IPS-NIHi7 (cell line): ENCODE measurements at regions not wholly inside any gene's neighbourhood (a gene's known extent, or its start where the extent isn't known, plus 50 kb on each side); places are given as distances from the start of the nearest gene placed in this dataset.

Experiments
- DNase-seq: peaks from one replicate; pipeline ENCODE4 v3.0.0; 2012; ENCODE audit warnings: mixed read lengths; ENCODE audit errors: extremely low spot score

DNA sequence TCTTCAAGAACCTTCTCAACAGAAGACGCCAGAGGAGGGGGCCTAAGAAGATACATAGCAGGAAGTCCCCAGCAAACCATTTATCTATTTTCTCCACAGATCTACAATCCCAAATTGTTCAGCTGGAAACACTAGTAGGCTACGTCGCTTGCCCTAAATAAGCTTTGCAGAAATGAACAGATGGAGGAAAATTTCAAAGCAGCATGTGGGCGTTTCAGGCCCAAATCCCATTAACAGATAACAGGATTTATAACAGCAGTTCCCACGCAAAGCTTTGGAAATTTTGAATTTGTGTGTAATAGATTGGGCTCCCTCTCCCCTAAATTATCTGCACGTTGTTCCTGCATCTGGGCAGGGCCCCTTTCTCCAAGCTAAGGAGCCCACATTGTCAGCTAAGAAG lies 60.6 kb upstream of the FRMD4A start:
- no peak for DNase-seq

DNA sequence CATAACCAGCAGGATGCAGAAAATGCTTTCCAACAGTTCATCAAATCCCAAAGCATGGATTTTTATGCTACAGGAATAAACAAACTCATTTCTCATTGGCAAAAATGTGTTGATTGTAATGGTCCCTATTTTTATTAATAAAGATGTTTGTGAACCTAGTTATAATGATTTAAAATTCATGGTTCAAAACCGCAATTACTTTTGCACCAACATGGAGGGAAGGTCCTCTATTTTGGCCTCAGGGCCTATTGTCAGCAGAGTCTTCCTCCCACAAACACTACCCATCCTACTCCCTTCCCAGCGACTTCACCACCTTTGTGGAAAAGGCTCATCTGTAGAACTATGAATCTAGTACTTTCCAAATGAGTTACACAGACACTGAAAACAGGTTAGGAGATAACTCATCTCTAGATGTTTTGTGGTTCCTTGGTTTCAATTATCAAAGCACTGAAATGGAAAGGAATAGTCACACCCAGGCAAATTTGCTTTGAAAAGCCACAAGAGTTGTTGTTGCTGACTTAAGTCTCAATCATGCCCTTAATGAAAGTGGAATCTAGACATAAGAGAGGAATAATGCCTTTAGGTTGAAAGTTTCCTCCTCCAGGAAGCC lies 59.4 kb upstream of the FRMD4A start:
- no peak for DNase-seq

DNA sequence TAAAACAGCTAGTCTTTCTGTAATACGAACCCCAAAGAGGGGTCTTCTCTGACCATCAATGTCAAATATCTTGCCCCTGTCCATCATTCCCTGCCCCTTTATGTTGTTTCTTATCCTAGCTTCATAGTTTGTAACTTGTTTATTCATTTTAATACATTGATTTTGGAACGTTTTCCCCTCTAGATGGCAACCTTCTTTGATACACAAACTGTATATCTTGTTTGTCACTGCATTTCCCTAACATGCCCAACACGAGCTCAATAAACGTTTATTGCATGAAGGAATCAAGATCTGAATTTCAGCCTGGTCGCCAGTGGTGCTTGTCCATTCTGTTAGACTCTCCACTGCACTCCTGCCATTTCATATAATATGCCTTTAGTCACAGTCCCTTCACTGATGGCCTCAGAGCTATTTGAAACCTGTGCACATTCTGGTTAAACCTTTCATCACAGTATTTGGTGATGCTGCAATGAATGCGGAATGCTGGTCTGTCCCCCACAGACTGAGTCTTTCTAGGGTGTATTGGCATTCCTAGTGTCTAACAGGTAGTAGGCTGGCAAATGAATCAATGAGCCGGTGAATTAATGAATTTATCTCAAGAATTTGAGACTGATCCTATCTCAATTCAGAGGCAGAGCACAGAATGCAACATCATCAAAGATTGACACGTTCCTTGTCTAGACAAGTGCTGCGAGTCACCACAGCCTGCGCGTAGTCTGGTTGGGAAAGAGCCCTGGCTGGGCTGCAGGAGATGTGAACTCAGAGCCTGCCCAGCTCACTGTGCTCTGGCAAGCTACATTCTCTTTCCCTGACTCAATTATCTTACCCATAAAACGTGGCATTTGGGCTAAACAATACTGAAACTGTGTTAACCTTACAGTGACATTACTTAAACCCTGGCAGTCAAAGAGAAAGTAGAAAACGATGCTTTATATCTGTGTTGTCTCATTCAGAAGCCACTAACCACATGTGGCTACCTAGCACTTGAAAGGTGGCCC lies 55.2 kb upstream of the FRMD4A start:
- no peak for DNase-seq

DNA sequence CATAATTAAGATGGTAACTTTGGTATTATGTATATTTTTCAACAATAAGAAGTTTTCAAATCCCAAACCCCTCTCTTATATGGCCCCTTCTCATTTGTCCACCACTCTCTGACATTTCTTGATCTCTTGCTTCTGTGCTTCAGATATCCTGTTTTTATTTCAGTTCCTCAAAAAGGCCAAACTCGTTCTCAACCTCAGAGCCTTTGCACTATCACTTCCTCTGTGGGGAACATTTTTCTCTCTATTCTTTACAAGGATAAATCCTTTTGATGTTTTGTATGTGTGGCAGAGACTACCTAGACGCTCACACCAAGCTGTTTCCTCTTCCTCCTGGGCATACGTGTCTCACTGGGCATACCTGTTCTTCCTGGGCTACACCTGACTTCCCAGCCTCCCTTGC lies 54.2 kb upstream of the FRMD4A start:
- DNase-seq: no peak

DNA sequence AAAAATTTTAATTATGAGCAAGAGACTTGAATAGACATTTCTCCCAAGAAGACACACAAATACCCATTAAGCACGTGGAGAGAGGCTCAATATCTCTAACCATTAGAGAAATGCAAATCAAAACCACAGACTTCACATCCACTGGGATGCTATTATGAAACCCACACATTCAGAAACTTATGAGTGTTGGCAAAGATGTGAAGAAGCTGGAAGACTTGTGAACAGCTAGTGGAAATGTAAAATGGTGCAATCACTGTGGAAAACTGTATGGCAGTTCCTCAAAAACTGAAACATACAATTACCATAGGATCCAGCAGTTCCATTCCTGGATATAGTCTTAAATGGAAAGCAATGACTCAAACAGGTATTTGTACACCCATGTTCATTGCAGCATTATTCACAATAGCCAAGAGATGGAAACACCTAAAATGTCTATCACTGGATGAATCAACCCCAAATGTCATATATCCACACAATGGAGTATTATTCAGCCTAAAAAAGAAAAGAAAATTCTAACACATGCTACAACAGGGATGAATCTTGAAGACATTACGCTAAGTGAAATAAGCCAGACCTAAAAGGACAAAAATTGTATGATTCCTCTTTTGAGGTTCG lies 53.5 kb upstream of the FRMD4A start:
- no peak for DNase-seq

DNA sequence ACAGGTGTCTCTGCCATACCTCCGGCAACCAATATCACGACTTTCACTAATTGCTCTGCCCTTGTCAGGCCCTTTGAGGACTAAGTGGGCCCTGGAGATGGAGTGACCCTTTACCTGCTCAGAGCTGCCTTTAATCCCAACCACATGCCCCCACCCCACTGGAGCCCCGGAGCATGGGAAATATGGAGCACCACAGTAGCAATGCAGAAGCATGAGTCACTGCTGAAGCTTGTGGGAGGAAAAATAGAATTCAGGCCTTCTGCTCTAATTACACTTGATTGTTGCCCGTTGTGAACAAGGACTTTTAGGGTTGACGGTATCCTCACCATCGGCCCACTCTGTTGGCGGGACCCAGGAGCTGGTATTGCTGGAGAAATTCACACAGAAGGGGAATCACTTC lies 52.5 kb upstream of the FRMD4A start:
- no peak for DNase-seq

DNA sequence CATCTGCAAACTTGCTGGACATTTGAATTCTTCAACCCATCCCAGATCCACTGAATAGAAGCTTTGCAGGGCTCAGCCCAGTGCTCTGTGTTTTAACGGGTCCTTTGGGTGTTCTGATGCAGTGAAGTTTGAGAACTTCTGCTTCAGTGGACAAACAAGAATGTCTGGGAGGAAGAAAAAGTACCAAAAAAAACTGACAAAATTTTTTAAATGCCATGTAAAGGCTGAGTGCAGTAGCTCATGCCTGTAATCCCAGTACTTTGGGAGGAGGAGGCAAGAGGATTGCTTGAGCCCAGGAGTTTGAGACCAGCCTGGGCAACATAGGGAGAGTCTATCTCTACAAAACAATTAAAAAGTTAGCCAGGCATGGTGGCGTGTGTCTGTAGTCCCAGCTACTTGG lies 51.8 kb upstream of the FRMD4A start:
- DNase-seq: no peak

DNA sequence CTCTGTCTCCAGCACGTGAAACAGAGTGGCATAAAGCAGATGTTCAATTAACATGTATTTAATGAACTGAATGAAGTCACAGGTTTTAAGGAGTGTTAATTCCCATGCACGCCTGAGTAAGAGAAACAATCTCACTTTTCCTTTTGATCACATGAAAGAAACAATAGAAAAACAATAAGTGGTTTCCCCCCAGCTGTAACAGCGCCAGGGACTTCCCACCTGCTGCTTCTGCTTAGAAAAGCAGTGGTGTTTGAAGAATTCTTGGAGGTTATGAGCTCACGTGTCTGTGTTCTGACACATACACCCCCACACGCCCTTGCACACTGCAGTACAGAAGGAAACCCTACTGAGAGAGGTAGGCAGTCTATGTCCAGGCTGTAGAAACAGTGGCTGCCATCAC lies 51.3 kb upstream of the FRMD4A start:
- no peak for DNase-seq

DNA sequence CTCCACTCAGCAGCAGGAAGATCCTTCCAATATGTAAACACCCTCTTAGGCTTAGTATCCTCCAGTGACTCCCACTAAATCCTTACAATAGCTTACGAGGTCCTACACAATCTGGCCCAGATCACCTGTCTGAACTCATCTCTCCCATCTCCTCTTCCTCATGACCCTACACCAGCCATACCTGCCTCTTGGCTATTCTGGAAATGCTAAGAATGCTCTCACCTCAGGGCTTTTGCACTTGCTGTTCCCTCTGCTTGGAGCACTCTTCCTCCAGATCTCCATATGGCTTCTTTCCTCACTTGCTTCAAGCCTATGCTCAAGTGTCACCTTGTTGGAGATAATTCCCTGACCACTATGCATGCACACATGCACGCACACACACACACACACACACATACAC lies 50.8 kb upstream of the FRMD4A start:
- DNase-seq: no peak

DNA sequence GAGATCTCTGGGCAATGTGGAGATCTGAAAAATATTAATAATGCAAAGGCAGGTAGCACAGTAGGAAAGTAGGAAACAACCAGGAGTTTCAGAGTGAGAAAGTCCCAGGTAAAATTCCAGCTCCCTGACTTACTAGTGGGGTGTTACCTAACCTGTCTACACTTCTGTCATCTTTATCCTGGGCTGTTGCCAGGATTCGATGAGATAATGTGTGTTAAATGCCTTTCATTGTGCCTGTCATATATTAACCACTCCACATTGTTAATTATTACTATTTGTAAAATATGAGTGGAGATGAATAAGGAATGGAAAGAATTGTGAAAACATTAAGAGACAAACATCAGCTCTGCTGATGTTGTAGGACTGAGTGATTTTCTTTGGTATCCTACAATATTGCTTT lies 50.0 kb upstream of the FRMD4A start:
- no peak for DNase-seq
